Erythroblast (primary cell): ENCODE measurements at regions not wholly inside any gene's neighbourhood (a gene's known extent, or its start where the extent isn't known, plus 50 kb on each side); places are given as distances from the start of the nearest gene placed in this dataset.

Experiments
- GATA1 ChIP-seq: IDR thresholded peaks from 2 replicates; pipeline ENCODE4 v1.6.1; 2011; ENCODE audit warnings: low read depth, mild to moderate bottlenecking, control low read depth, low read length, moderate library complexity
- POLR2A ChIP-seq: IDR thresholded peaks from 2 replicates; pipeline ENCODE4 v1.6.1; 2011; ENCODE audit warnings: mild to moderate bottlenecking, low read length

- no peak for TF ChIP-seq POLR2A
- no peak for TF ChIP-seq GATA1
Measured at GRCh38 chr1:213414346-213414745, 363.3 kb downstream of the RPS6KC1 start.
